ENCODE measurements at regions not wholly inside any gene's neighbourhood (a gene's known extent, or its start where the extent isn't known, plus 50 kb on each side); places are given as distances from the start of the nearest gene placed in this dataset.

DNA sequence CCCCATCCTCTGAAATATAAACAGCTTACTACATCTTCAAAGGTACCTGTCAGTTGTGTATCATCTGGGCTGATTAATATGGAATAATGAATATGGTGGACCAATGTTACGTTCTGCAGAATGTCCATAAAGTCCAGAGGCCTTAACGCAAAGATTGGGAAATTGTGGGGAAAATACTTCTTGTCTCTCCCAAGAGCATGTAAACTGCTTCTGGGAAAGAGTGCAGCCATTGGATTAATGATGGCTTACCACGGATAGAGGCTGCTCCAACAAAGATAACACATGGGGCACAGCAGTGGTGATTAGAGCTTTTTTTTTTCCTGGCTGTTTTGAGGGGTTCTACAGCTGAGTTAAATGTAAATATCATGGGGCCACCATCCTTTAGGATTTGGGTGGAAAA is 340.4 kb upstream of the AKR1E2 start:
- TF ChIP-seq, protein P1, sequence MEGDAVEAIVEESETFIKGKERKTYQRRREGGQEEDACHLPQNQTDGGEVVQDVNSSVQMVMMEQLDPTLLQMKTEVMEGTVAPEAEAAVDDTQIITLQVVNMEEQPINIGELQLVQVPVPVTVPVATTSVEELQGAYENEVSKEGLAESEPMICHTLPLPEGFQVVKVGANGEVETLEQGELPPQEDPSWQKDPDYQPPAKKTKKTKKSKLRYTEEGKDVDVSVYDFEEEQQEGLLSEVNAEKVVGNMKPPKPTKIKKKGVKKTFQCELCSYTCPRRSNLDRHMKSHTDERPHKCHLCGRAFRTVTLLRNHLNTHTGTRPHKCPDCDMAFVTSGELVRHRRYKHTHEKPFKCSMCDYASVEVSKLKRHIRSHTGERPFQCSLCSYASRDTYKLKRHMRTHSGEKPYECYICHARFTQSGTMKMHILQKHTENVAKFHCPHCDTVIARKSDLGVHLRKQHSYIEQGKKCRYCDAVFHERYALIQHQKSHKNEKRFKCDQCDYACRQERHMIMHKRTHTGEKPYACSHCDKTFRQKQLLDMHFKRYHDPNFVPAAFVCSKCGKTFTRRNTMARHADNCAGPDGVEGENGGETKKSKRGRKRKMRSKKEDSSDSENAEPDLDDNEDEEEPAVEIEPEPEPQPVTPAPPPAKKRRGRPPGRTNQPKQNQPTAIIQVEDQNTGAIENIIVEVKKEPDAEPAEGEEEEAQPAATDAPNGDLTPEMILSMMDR (IDR thresholded peaks at IDR 0.05; ENCODE audit: low read depth, low read length): no peak
- DNase-seq (ENCODE audit: extremely low read depth, low read depth): no peak

DNA sequence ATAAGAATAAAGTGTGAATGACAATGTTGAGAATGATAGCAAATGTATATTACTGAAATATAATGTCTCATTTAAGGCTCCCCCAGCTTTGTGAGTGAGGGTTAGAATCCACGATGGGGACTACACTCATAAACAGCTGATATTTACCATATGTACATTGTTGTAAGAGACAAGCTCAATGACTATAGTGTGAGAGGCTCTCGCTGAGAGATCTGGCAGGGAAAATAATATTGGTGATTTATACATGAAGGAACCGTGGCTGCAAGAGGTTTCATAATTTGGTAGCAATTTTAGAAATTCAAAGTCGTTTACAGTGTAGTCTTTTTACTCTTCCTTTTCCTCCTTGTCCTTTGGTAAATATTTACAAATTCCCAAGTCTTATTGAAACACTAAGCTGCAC is 342.2 kb upstream of the AKR1E2 start:
- TF ChIP-seq, protein P1 (IDR thresholded peaks at IDR 0.05; ENCODE audit: low read depth, low read length): no peak
- DNase-seq (ENCODE audit: extremely low read depth, low read depth): no peak

DNA sequence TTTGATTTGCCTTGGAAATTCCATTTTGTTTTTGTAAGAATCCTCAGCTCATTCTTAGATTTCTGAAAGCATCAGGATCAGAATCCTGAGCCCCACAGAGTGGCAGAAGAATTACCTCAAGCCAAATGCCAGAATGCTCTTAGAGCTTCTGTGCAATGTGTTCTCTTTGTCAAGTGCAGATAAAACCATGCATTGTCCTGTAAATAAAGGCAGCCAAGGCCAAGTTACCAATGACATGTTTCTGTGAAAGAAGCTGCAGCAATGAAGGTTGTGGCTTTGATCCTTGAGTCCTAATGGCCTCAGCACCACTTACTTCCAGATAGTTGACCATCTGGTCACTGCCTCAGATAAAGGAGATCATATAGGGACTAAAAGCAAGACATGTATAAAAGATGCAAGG is 343.3 kb upstream of the AKR1E2 start:
- no peak for DNase-seq (ENCODE audit: extremely low read depth, low read depth)
- TF ChIP-seq, protein P1 (IDR thresholded peaks at IDR 0.05; ENCODE audit: low read depth, low read length): no peak

DNA sequence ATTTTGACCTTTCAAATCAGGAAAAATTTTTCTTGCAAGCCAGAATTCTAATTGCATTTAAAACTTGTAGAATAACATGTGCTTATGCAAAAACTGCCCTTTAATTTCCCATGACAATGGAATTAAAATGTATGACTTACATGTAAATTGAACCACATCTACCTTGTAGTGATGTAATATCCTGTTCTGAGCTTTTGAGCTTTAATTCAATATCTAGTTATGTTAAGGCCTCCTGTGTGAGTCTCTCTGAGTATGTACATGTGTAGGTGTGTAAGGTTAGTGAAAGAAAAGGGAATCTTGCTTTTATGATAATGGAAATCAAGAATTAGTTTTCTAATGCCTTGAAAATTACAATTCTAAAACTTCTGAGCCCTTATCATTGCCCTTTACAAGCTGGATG is 344.8 kb upstream of the AKR1E2 start:
- TF ChIP-seq, protein P1 (IDR thresholded peaks at IDR 0.05; ENCODE audit: low read depth, low read length): no peak

DNA sequence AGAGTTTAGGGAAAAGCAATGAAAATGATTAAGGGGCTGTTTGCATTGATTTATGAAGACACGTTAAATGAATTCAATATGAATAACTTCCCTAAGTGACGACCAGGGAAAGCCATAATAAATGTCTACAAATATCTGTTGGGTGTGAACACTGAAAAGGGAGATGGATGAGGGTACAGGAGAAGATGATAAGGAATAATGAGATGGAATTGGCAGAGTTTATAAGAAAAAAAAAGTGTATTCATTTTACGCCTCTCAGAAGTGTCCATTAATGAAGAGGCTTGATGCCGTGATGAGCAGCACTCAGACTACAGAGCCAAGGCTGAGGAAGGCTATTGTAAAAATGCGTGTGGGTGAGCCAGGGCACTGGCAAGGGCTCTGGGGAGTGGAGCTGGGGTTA is 346.7 kb upstream of the AKR1E2 start:
- TF ChIP-seq, protein P1 (IDR thresholded peaks at IDR 0.05; ENCODE audit: low read depth, low read length): no peak
- no peak for DNase-seq (ENCODE audit: extremely low read depth, low read depth)

More for the DNA sequence above, 344.8 kb upstream of the AKR1E2 start:
- no peak for DNase-seq (ENCODE audit: extremely low read depth, low read depth)

DNA sequence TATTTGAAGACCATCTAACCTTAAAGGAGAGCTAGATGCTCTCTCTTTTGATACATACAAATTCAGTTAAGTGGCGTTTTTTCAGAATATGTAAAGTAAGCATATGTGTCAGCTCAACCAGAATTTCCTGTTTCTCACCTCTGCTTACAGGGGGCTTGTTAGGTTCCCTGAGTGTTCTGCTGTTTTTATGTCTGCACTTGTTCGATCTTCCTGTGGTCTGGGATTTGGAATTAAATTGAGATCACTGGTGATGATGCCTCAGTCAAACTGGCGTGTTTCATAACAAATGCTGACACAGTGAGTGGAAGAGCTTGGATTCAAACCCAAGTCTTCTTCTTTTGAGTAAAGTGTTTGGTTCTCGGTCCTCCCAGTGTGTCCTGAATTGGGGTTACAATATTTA is 348.3 kb upstream of the AKR1E2 start:
- TF ChIP-seq, protein P1 (IDR thresholded peaks at IDR 0.05; ENCODE audit: low read depth, low read length): no peak

DNA sequence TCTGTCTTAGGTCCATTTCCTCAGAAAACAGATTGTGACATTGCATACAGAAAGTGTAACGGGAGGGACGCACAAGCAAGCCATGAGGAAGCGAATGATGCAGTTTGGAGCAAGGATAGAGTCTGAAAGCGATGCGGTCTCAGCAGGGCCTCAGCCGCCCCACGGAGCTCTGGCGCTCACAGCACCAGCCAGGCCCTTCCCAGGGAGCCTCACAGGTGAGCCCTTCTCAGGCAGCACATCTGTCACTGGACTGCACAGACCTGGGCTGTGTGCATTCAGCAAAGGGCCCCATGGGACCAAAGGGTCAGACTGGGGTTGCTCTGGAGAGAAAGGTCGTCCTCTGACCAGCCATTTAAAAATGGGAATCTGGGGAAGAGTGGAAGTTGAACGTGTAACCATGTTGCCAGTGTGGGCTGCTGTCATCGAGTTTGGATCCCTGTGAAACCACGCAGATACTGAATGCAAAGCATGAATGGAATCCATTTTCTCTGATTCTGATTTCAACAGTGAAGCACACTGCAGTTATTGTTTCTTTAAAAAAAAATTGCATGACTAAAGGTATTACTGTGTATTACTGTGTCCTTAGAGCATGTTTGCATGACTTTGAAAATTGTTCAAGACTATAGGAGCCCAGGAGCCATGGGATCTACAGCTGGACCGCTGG is 350.0 kb upstream of the AKR1E2 start:
- TF ChIP-seq, protein P1 (IDR thresholded peaks at IDR 0.05; ENCODE audit: low read depth, low read length): no peak
- DNase-seq (ENCODE audit: extremely low read depth, low read depth): no peak

More for the DNA sequence above, 348.3 kb upstream of the AKR1E2 start:
- no peak for DNase-seq (ENCODE audit: extremely low read depth, low read depth)

All from AG09319 (cell line).